Sigmoid colon (tissue), 4 donors: ENCODE measurements at regions not wholly inside any gene's neighbourhood (a gene's known extent, or its start where the extent isn't known, plus 50 kb on each side); places are given as distances from the start of the nearest gene placed in this dataset.

ENCODE experiments used
- CTCF ChIP-seq, 4 experiments: fragments of 450-650 bp in 3 of 4; fragments of 200-600 bp in 1 of 4; IDR thresholded peaks; one replicate each; pipeline ENCODE4 v1.5.1; 2016 to 2019; ENCODE audit warnings: antibody characterized with exemption in 4 of 4, mild to moderate bottlenecking in 3 of 4, moderate library complexity in 2 of 4
- EP300 ChIP-seq, 4 donors: sonication (generic); formaldehyde crosslinking; IDR thresholded peaks; one replicate each; pipeline ENCODE4 v1.6.1; 2017; ENCODE audit warnings: antibody characterized with exemption in 4 of 4
- POLR2AphosphoS5 ChIP-seq, 4 donors: sonication (generic); formaldehyde crosslinking; IDR thresholded peaks; one replicate each; pipeline ENCODE4 v1.6.1; 2017; ENCODE audit warnings: antibody characterized with exemption in 4 of 4

- TF ChIP-seq POLR2AphosphoS5 (IDR thresholded peaks at IDR 0.05) = no peak
- no peak for TF ChIP-seq CTCF (IDR thresholded peaks at IDR 0.05)
- TF ChIP-seq EP300 (IDR thresholded peaks at IDR 0.05) = no peak
Measured at GRCh38 chr2:226398580-226398979, 401.0 kb downstream of the IRS1 start.
